ENCODE measurements at regions not wholly inside any gene's neighbourhood (a gene's known extent, or its start where the extent isn't known, plus 50 kb on each side); places are given as distances from the start of the nearest gene placed in this dataset.
"Not testable (repeated sequence)": the region's sequence is repeated elsewhere in the genome, so short reads cannot be mapped to it uniquely, and the experiment has no call there.

DNA sequence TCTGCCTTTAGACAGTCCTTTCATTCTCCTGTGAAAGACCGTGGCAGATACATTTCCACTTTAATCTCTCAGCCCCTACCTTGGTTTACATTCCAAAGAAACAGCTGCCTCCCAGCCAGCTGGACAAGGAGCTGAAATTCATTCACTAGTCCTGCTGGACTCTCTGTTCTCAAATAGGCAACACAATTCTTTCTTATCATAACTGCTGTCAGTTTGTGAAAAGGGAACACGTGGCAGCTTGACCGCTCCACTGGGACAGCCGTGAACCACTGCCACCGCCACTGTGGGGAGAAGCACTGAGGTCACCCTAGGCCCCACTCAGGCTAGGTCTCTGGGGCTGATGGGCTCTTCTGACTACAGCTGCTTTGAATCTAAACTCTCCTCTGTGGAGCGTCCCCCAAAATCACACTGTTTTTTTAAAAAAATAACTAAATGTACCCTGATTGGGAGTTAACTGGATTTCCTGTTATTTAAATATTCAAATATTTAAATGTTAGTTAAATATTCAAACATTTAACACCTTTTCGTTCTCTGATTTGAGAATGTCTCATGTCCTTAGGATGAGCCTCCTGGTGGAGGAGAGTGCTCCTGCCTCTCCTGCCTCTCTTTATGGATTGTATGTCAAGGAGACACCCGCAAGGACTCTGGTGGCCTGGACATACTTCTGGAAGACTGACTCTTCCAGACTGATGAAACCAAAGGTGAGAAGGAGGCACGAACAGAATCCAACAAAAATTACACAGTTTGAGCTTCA is 120.1 kb downstream of the BOD1 start:
- DNase-seq (ENCODE audit: low spot score) (no peak), ATAC-seq (no peak)

DNA sequence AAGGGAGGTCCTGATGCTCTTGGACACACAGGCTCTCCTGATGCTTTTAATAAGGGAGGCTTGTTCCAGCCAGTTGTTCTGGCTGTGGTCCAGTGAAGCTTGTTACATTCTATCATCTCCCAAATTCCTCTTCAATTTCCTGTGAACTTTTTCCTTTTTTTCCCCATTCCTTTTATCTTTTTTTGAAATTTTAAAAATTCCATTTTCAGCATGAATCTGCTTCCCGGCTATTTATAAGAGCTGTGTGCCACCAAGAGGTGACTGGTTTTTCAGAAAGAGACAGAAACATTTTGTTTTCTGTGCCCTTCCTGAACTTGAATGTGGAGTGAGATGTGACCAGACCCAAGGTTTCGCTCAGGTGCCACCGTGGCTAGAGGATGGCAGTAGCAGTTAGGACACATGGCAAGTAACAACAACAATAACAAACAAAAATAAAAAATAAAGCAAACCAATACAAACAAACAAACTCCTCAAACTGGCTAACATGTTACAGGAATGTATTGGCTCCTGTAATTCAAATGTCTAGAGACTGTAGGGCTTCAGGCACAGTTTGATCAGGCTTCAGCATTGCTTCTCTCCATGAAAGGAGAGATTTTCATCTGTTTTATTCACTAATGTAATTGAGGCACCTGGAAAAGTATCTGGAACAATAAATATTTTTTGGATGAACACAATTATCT is 121.1 kb downstream of the BOD1 start:
- ATAC-seq (no peak), DNase-seq (ENCODE audit: low spot score) (no peak)

DNA sequence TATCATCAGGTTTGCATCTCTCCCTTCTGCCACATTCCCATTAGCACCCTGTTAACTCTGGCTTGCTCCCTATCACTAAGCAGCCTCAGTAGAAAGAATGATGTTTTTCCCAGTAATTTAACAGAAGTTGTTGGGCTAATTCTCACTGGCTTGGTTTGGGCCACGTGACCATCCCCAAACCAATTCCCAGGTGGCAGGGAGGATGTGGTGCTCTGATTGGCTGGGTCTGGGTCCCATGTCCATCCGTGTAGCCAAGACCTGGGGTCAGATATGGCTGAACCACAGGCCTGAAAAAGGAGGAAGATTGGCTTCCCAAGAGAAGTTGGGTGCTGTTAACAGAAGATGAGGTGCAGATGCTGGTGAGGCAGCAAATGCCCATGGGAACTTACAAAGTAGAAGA is 122.0 kb downstream of the BOD1 start:
- DNase-seq (ENCODE audit: low spot score) (no peak), ATAC-seq (no peak)

GRCh38 chr5:173493846-173494245 is 122.6 kb downstream of the BOD1 start:
- ATAC-seq, result no peak
- no peak for DNase-seq (ENCODE audit: low spot score)

DNA sequence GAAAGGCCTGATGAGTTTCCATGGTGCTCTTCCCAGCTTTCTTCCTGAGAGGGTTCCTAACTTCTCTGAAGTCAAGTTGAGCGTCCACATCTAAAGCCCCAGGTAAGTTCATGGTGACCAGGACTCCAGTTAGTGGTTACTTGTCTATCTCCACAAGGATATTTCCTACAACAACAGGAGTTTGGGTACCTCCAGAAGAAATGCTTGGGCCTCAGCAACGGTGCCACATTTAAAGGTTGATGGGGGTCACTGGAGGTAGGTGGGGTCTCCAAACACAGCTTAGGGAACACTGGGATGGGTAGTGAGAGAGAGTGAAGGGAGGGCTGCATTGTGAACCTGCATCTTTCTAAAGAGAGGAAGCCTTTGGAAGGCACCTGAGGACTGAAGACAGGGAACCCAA is 123.4 kb downstream of the BOD1 start:
- DNase-seq (ENCODE audit: low spot score) (no peak), ATAC-seq (no peak)

GRCh38 chr5:173490681-173491080 is 125.8 kb downstream of the BOD1 start:
- ATAC-seq, result no peak

DNA sequence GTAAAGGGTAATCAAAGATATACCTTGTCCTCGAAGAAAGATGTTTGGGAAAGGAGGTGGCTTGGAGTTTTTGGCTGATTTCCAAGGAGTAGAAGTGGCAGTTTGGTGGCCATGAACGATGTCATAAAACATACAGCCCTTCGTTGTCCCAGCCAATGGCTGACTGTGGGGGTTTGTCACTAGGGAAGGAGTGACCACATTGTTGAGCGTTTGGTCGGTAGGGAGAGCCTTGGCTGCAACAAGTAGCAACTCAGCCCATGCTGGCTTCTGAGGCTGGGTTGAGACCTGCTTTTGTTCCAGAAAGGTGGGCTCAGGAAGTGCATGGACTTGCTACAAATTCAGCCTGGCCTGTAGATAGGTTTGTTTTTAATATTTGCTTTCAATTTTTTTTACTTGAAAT is 128.3 kb downstream of the BOD1 start:
- no peak for DNase-seq (ENCODE audit: low spot score)
- ATAC-seq, result no peak

More at GRCh38 chr5:173490681-173491080, 125.8 kb downstream of the BOD1 start:
- DNase-seq (ENCODE audit: low spot score), result no peak

- ATAC-seq (no peak), DNase-seq (ENCODE audit: low spot score) (no peak)
Measured at GRCh38 chr5:173487300-173487699, 129.2 kb downstream of the BOD1 start.

DNA sequence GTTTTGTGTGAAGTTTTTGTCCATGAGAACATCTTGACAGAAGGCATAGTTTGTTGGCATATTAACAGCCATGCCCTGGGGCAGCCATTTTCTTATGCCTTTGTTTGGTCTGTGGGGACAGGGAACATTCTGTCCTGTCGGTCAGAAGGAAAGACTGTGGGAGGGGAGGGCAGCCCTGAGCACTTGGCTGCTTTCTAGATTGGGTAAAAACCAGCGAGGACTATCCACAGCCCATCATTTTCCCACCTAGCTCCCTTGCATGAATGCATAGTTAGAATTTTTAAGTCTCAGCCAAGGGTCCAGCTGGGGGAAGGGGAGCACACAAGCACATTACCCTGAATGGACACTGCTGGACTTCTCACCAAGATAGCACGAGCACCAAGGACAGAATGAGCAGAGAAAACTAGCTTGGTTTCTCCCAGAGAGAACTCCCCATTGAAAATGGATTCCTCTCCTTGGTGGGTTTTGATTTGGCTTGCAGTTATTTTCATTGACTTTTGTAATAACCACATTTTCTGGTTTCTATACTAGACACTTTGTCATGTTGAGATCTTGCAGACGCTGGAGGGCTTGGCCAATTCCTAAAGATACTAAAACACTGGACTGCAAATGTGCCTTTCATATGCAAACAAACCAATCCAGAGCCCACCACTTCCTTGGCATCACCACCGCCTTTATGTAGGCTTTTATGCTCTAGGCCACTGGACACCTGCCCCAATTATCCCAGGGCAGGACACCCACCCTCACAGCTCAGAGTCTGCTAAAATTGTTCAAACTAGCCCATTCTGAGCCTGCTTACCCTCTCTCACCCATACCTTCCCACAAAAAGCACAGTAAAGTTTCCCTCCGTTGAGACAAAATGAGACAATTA is 129.9 kb downstream of the BOD1 start:
- no peak for DNase-seq (ENCODE audit: low spot score)

DNA sequence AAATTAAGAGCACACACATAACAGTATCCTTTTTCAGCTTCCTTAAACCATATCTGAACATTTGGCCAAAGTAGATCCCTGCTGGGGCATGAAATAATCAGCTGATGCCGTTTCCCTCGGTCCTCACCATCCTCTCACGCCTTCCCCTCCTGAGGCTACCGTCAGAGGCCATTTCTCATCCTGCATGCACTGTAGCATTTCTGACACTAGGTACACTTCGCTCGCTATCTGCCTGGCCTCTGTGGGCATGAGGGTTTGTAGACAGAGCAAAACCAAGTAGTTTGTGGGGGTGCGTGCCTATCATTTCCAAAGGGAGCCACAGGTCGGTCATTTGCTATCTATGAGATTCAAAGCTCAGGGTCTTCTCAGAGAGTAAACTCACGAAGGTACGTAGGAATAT is 131.9 kb downstream of the BOD1 start:
- DNase-seq (ENCODE audit: low spot score), result no peak
- ATAC-seq, result no peak

More for the DNA sequence above, 129.9 kb downstream of the BOD1 start:
- no peak for ATAC-seq

- DNase-seq (ENCODE audit: low spot score); ATAC-seq: not testable (repeated sequence)
Measured at GRCh38 chr5:173483599-173483998, 132.9 kb downstream of the BOD1 start.

DNA sequence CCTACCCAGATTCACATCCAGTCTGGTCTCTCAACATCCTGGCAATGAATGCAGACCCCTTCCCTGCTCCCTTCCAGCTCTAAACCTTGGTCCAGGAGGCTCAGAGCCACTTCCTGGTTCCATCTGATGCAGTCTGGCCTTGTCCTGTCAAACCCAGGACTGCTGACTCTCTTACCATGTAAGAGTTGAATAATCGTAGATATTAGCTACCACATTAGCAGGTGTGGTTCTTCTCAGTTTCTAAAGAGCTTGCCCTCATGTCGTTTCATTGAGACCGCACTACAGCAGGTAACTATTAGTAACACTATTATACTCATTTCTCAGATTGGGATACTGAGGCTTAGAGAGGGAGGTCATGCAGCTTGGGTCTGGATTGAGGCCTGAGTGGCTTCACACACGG is 133.3 kb downstream of the BOD1 start:
- ATAC-seq (no peak), DNase-seq (ENCODE audit: low spot score) (no peak)

DNA sequence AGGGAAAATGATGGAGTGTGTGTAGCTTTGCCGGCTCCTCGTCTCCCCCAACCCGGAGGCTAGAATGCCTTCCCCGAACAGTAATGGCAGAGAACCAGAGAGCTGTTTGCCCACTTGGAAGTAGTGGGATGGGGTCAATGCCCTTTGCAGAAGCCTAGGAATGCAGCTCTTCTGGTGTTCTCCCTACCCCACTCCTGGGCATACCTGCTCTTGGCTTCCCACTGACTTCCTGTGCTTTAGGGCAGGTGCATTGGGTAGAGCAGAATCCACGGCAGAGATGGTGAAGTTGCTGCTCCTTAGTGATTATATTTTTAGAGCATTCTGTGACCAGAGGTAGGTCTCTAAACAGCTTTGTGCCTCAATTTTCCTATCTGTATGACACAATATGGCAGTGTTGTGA is 134.6 kb downstream of the BOD1 start:
- ATAC-seq (no peak), DNase-seq (ENCODE audit: low spot score) (no peak)

DNA sequence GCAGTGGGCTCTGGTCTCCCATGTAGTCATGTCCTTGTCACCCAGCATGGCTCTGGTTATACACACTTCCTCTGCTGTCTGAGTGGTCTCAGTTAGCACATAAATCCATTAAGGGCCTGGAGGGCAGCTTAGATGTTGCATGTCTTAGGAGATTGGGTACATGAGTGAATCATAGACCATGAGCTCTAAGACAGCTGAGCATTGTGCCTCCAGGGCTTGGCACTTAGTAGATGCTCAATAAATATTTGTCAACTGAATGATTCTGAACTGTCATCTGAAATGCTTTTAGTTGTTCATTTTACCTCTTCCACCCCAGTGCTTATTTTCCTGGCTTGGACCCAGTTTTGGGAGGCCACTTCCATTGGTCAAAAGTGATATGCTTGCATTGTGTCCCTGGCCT is 135.6 kb downstream of the BOD1 start:
- DNase-seq (ENCODE audit: low spot score) (no peak), ATAC-seq (no peak)

GRCh38 chr5:173479711-173480110 is 136.7 kb downstream of the BOD1 start:
- ATAC-seq (no peak), DNase-seq (ENCODE audit: low spot score) (no peak)

DNA sequence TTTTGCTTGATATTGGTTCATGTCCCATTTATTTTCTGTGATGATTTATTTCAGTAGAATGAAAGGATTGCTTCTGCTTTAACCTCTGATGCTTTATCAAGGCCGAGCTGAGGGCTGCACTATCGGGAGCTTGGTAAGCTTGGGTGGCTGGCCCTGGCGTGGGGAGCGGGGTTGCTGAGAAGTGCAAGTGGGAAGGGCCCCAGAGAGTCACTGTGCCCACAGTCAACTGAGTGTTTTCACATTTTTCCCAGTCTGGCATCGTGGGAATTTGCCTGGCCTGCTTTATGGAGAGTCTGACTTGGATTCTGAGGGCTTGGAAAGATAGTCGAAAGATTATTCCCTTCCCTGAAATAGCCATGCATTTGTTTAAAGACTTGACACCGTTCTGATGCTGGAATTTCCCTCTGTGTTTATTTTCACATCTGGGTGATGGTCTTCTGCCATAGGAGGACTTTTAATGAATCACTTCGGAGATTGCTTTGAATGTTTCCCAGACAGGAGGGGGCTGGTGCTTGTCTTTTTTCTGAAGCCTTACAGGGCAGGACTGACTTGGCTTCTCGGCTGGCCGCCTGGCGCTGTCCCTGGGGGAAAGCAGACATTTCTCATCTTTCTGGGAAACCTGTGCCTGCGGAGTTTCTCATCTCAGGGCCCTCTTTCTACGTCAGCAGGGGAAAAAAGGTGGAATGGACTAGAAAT is 139.0 kb downstream of the BOD1 start:
- no peak for DNase-seq (ENCODE audit: low spot score)
- no peak for ATAC-seq

DNA sequence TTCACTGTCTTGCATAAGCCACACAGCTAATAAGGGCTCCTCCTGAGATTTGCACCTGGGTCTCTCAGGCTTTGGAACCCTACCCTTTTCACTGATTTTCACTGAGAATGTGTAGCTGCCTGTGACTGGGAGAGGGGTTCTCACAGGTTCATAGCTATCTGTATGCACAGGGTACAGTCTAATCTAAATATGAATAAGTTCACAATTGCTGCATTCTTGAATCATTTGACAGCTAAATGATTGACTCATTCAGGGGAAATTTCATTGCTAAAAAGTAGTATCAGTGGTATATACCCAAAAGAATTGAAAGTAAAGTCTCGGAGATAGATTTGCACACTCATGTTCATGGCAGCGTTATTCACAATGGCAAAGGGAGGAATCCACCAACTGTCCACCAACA is 140.7 kb downstream of the BOD1 start:
- ATAC-seq (no peak), DNase-seq (ENCODE audit: low spot score) (no peak)

- DNase-seq (ENCODE audit: low spot score) (no peak), ATAC-seq (no peak)
Measured at GRCh38 chr5:173474881-173475287, 141.6 kb downstream of the BOD1 start.

GRCh38 chr5:173473288-173473687 is 143.2 kb downstream of the BOD1 start:
- no peak for ATAC-seq
- DNase-seq (ENCODE audit: low spot score), result no peak

DNA sequence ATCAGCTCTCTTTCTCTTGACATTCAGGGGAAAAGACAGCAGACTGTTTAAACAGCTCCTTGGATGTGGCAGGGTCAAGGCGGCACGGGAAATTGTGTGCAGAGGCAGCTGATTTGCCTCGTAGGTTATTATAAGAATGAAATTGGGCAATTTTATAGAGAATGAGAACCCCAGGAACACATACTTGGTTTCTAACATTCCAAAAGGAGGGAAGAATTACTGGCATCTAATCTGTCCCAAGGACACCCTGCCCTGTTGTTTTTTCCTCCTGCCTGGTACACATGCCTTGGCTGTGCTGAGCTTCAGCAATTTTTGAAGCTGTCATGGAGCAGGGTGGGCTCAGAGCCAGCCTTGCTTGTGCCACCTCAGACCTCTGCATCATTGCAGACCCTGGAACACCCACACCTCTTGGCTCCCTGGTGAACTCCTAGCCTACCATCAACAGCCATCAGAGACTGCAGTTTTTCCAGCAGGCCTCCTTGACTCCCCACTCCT is 143.6 kb downstream of the BOD1 start:
- no peak for ATAC-seq
- DNase-seq (ENCODE audit: low spot score), result no peak

DNA sequence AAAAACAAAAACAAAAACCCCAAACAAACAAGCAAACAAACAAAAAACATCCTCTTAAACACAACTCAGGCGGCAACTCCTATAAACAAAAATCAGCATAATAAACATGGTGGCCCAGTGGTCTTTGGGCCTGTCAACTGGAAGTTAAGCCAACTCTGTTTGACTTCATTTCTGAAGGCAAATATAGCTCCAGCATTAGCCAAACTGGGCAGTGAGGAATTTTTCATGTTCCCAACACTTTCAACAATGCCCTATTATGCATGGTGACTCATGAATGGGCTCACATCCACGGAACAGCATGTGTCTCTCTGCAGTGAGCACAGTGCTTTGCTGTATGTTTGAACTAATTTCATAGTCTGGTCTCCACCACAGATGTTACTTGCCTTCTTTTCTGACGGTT is 143.9 kb upstream of the STC2 start:
- no peak for ATAC-seq
- DNase-seq (ENCODE audit: low spot score), result no peak

Measured in left lobe of liver (tissue), 2 donors.